Common myeloid progenitor, CD34-positive (primary cell): ENCODE measurements at regions not wholly inside any gene's neighbourhood (a gene's known extent, or its start where the extent isn't known, plus 50 kb on each side); places are given as distances from the start of the nearest gene placed in this dataset.

Source experiments
- CTCF ChIA-PET: fragments of 350-600 bp; sonication (Branson Sonifier 250); formaldehyde crosslinking; loops from one replicate; lab custom pipeline; 2021; ENCODE audit warnings: antibody characterized with exemption; lab: Charles Lee
- POLR2A ChIA-PET: fragments of 350-600 bp; sonication (Branson Sonifier 250); formaldehyde crosslinking; loops from one replicate; lab custom pipeline; 2021; ENCODE audit warnings: antibody characterized with exemption; lab: Charles Lee
- DNase-seq, 3 donors: peaks; one replicate each; pipeline versions ENCODE4 v3.0.0 to v3.0.0-alpha.2; 2013
- H3K27ac ChIP-seq, 2 experiments: 1 replicate in 1 of 2; 2 replicates in 1 of 2; pipeline ENCODE4 v1.7.0; 2013; ENCODE audit warnings: inconsistent platforms in 2 of 2, low read length in 2 of 2, mild to moderate bottlenecking in 2 of 2, low read depth in 1 of 2, moderate library complexity in 1 of 2; ENCODE audit not compliant: severe bottlenecking in 2 of 2, insufficient read depth in 1 of 2, poor library complexity in 1 of 2
- H3K27me3 ChIP-seq, 5 experiments: replicated peaks in 2 of 5; 1 replicate in 3 of 5; 2 replicates in 2 of 5; pipeline versions ENCODE4 v1.6.1 to v1.7.0; 2013; ENCODE audit warnings: low read length in 4 of 5, mild to moderate bottlenecking in 2 of 5, moderate library complexity in 2 of 5, inconsistent platforms in 1 of 5; ENCODE audit not compliant: insufficient read depth in 5 of 5, control insufficient read depth in 4 of 5
- H3K36me3 ChIP-seq, 4 experiments: 1 replicate in 2 of 4; 2 replicates in 2 of 4; pipeline versions ENCODE4 v1.6.1 to v1.7.0; 2013; ENCODE audit warnings: low read length in 3 of 4, control low read depth in 1 of 4, mild to moderate bottlenecking in 1 of 4; ENCODE audit not compliant: control insufficient read depth in 4 of 4, insufficient read depth in 4 of 4
- H3K4me1 ChIP-seq, 4 experiments: 1 replicate in 3 of 4; 2 replicates in 1 of 4; pipeline versions ENCODE4 v1.6.1 to v1.7.1; 2013; ENCODE audit warnings: low read length in 3 of 4, mild to moderate bottlenecking in 3 of 4, control low read depth in 1 of 4, inconsistent platforms in 1 of 4, moderate library complexity in 1 of 4; ENCODE audit not compliant: control insufficient read depth in 4 of 4, insufficient read depth in 4 of 4; ENCODE audit errors: control extremely low read depth in 1 of 4
- H3K4me3 ChIP-seq, 7 experiments: 1 replicate in 4 of 7; 2 replicates in 3 of 7; pipeline versions ENCODE4 v1.5.1 to v1.7.0; 2013; ENCODE audit warnings: mild to moderate bottlenecking in 7 of 7, low read length in 6 of 7, moderate library complexity in 6 of 7, inconsistent platforms in 2 of 7, low read depth in 2 of 7, control low read depth in 1 of 7; ENCODE audit not compliant: insufficient read depth in 4 of 7, control insufficient read depth in 1 of 7; ENCODE audit errors: extremely low read depth in 1 of 7
- H3K9me3 ChIP-seq, 5 experiments: 1 replicate in 4 of 5; 2 replicates in 1 of 5; pipeline versions ENCODE4 v1.6.1 to v1.7.1; 2013; ENCODE audit warnings: low read length in 4 of 5, mild to moderate bottlenecking in 2 of 5, inconsistent platforms in 1 of 5, low read depth in 1 of 5, moderate library complexity in 1 of 5; ENCODE audit not compliant: control insufficient read depth in 4 of 5, insufficient read depth in 2 of 5; ENCODE audit errors: control extremely low read depth in 1 of 5
- WGBS: methylation state at CpG from one replicate; pipeline ENCODE4 v1.1.5; 2013; ENCODE audit not compliant: insufficient coverage; 5-methylcytosine and 5-hydroxymethylcytosine counted together

DNA sequence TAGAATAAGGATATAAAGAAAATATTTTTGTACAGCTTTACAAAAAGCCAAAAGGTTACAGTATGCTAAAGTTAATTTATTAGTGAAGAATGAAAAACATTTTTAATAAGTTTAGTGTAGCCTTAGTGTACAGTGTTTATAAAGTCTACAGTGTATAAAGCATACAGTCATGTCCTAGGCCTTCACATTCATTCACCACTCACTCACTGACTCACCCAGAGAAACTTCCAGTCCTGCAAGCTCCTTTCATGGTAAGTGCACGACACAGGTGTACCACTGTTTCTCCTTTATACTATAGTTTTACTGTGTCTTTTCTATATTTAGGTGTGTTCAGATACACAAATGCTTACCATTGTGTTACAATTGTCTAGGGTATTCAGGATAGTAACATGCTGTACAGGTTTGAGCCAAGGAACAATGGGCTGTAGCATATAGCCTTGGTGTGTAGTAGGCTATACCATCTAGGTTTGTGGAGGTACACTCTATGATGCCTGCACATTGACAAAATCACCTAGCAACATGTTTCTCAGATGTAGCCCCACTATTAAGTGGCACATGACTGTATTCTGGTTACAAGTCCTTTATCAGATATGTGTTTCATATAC is 197.1 kb upstream of the KBTBD8 start:
- CTCF ChIA-PET, result interaction anchor here (1.1 to 1.2 kb wide), 2 partner anchors 14 to 394 kb away, joined by 3 read pairs; no protein-coding TSS in a partner anchor
- POLR2A ChIA-PET, result no interaction called here
- no CpG with 5 or more reads among the region's 1 CpG for WGBS
- Histone ChIP-seq H3K4me1 (peaks cover 7 to 23% (median 18%) of the 10 kb centered on the region in 4 experiments), H3K9me3 (peaks cover 0 to 3% (median 0%) of the 10 kb centered on the region in 5 experiments), H3K27me3 (peaks cover 0 to 8% (median 3%) of the 10 kb centered on the region in 5 experiments), H3K4me3 (no peak overlapping the region), H3K27ac (no peak overlapping the region), H3K36me3 (no peaks in the 10 kb centered on the region)
- no peak for DNase-seq

DNA sequence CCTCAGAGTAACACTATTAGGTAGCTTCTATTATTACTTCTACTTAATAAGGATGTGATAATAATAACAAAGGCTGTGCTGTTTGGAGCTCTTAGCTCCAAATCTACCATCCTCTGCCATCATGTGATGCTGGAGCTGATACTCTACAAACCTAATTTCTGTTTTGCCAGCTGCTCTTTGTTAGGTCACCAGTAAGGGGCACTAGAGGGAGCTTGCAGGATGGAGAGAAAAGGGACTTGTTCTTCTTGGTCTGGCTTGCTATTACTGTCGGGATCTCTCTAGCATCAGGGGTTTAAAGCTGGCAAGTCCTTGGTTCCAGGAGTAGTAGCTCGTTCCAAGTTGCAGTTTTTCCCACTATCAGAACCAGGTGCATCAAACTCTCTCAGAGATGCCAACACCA is 194.9 kb upstream of the KBTBD8 start:
- no peaks in the 10 kb centered on the region for H3K36me3 ChIP-seq
- peaks cover 7 to 21% (median 16%) of the 10 kb centered on the region in 4 experiments for H3K4me1 ChIP-seq
- POLR2A ChIA-PET, result no interaction called here
- H3K9me3 ChIP-seq, result no peaks in the 10 kb centered on the region
- CTCF ChIA-PET, result interaction anchor here (0.7 to 2.9 kb wide), 7 partner anchors 8 to 396 kb away, joined by 3 to 22 read pairs (median 6); no protein-coding TSS in a partner anchor
- no peak overlapping the region for H3K27ac ChIP-seq
- no peak overlapping the region for H3K4me3 ChIP-seq
- DNase-seq, result peak in 1 of 3 donors; percentile 12
- WGBS, result 44% methylated on average over 2 of the region's 2 CpGs
- H3K27me3 ChIP-seq, result peaks cover 0 to 3% (median 3%) of the 10 kb centered on the region in 5 experiments

DNA sequence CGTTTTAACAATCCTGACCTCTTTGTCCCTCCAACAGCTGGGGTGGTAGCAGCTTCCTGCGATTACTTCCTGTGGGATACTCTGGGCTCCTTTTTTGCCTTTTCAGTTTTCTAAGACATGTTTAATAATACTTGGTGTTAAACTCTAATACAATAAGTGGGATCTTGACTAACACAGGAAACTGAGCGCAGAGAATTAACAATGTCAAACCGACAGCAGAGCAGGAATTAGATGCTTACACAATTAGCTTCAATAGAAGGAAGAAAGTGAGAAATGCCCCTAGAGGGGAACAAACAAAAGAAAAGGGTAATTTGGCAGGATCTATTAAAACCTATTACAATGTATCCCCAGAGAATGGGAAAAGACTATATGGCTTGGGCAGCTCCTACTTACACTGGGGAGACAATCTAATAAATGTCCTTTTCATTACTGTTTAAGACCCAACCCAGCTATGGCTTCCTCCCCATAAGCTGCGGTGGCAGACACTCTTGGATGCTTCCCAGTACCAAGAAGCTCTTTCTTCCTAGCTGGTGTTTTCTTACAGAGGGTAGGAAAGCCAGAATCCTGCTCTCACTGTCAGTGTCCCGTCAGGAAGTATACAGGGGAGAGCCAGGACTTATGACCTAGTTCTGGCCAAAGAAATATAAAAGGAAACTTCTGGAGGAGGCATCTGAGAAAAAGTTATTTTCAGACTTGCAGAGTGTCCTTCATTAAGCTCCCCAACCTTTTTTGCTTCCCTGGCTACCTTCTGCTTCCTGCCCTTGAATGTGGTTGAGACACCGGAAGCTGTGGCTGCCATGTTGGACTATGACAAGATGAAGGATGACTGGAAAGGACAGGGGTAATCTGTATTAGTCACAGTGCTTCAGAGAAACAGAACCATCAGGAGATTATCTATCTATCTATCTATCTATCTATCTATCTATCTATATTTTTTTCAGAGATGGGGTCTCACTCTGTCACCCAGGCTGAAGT is 194.1 kb upstream of the KBTBD8 start:
- Histone ChIP-seq H3K9me3 (no peaks in the 10 kb centered on the region), H3K4me3 (peak overlapping the region in 1 of 7 experiments; percentile 17), H3K27ac (no peak overlapping the region), H3K4me1 (peaks cover 7 to 25% (median 17%) of the 10 kb centered on the region in 4 experiments), H3K36me3 (no peaks in the 10 kb centered on the region), H3K27me3 (no peaks in the 10 kb centered on the region)
- CTCF ChIA-PET, result interaction anchor here (0.7 to 2.9 kb wide), 8 partner anchors 9 to 551 kb away, joined by 3 to 22 read pairs (median 6); no protein-coding TSS in a partner anchor
- peak; percentile 28 to 85 (median 76) for DNase-seq
- POLR2A ChIA-PET, result interaction anchor here (0.5 kb wide), 1 partner anchor 260 kb away, joined by 3 read pairs; no protein-coding TSS in a partner anchor
- WGBS, result 33% methylated on average over 5 of the region's 7 CpGs

DNA sequence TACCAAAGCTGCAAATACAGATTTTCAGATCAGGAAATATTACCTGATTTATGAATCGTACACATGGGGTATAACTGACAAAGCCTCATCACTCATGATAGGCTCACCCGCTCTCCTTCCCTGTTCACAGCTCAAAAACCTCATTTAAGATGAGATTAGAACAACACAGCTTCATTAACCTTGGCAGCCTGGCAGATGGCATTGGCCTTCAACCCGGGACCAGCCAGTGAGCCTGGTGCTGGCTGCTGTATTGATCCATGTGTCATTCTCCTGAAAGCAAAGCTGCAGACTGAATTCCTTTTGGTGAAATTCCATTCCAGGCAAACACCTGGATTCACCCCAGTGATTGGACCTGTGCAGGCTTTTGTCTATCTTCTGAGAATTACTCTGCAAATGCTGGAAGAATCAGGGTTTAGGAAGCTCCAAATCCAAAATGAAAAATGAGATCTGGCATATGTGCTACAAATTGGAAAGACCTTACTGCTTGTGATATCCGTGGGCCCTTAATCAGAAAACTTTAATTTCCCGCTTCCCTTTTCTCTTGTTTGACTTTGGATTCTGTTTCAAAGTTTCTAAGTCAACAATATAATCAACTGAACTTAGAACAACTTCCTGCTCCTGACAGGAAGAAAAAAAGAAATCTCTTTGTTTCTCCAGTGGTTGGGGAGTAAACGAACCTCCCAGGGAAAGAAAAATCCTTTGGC is 189.1 kb upstream of the KBTBD8 start:
- ChIA-PET CTCF (interaction anchor here (0.5 to 3.5 kb wide), 4 partner anchors 11 to 555 kb away, joined by 3 to 14 read pairs (median 6); no protein-coding TSS in a partner anchor), POLR2A (no interaction called here)
- no peak overlapping the region for H3K4me3 ChIP-seq
- H3K36me3 ChIP-seq, result no peaks in the 10 kb centered on the region
- peak in 1 of 3 donors; percentile 21 for DNase-seq
- WGBS, result 54% methylated on average over 6 of the region's 6 CpGs
- H3K27me3 ChIP-seq, result no peaks in the 10 kb centered on the region
- no peaks in the 10 kb centered on the region for H3K9me3 ChIP-seq
- peaks cover 2 to 17% (median 7%) of the 10 kb centered on the region in 4 experiments for H3K4me1 ChIP-seq
- H3K27ac ChIP-seq, result no peak overlapping the region

DNA sequence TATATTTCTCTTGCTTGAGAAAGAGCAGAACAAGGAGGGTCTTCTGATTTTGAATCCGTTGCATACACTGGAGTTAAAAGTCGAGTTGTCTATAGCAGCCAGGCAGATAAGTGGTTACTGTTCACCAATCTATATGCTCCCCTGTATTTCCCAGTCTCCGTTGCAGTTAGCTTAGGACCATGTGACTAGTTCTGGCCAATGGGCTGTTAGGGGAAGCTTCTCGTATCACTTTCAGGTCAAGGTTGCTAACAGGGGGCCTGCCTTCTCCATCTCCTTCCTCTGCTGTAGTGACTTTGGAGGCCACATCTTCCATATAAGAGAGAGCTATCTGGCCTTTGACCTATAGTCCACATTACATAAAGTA is 188.5 kb upstream of the KBTBD8 start:
- no peak for DNase-seq
- Histone ChIP-seq H3K27me3 (no peaks in the 10 kb centered on the region), H3K36me3 (no peaks in the 10 kb centered on the region), H3K9me3 (no peaks in the 10 kb centered on the region), H3K4me3 (no peak overlapping the region), H3K27ac (no peak overlapping the region), H3K4me1 (peaks cover 0 to 14% (median 4%) of the 10 kb centered on the region in 4 experiments)
- 90% methylated on average over 4 of the region's 4 CpGs for WGBS
- ChIA-PET CTCF (interaction anchor here (0.5 to 3.5 kb wide), 4 partner anchors 10 to 406 kb away, joined by 3 to 14 read pairs (median 6); no protein-coding TSS in a partner anchor), POLR2A (no interaction called here)

DNA sequence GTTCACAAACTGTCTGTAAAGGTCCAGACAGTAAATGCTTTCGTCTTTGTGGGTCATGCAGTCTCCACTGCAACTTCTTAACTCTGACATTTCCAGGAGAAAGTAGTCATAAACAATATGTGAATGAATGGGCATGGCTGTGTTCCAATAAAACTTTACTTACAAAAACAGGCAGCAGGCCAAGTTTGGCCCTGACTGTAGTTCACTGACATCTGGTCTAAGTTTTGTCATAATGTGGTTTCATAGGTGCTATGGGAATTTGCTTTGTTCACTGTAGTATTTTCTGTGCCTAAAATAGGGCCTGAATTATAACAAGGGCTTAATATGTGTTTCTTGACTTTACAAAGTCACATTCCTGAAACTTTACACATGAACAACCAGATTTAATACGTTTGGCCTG is 186.0 kb upstream of the KBTBD8 start:
- ChIA-PET CTCF (interaction anchor here (1.6 kb wide), 1 partner anchor 10 kb away, joined by 5 read pairs; no protein-coding TSS in a partner anchor), POLR2A (no interaction called here)
- H3K4me1 ChIP-seq, result peaks cover 0 to 14% (median 4%) of the 10 kb centered on the region in 4 experiments
- no peak overlapping the region for H3K27ac ChIP-seq
- no peaks in the 10 kb centered on the region for H3K9me3 ChIP-seq
- H3K27me3 ChIP-seq, result no peaks in the 10 kb centered on the region
- WGBS, result 91% methylated on average over 1 of the region's 2 CpGs
- H3K4me3 ChIP-seq, result no peak overlapping the region
- no peak for DNase-seq
- no peaks in the 10 kb centered on the region for H3K36me3 ChIP-seq
